Peyer's patch (tissue), 4 donors: ENCODE measurements at regions not wholly inside any gene's neighbourhood (a gene's known extent, or its start where the extent isn't known, plus 50 kb on each side); places are given as distances from the start of the nearest gene placed in this dataset.

Experiments
- DNase-seq, 3 donors: peaks; one replicate each; pipeline ENCODE4 v3.0.0-alpha.2; 2017 to 2019
- H3K27ac ChIP-seq, 4 donors: fragments of 200-600 bp; sonication (generic); one replicate each; pipeline ENCODE4 v1.5.1; 2016 to 2019
- H3K27me3 ChIP-seq, 2 donors: fragments of 200-600 bp; sonication (generic); one replicate each; pipeline ENCODE4 v1.5.1; 2019
- H3K36me3 ChIP-seq, 3 donors: fragments of 200-600 bp; sonication (generic); one replicate each; pipeline ENCODE4 v1.5.1; 2016 to 2019
- H3K4me1 ChIP-seq, 4 donors: fragments of 200-600 bp; sonication (generic); one replicate each; pipeline ENCODE4 v1.5.1; 2016 to 2019
- H3K4me3 ChIP-seq, 4 donors: fragments of 200-600 bp; sonication (generic); 1 replicate in 3 of 4; 2 replicates in 1 of 4; pipeline ENCODE4 v1.5.1; 2016 to 2019; ENCODE audit warnings: mild to moderate bottlenecking in 1 of 4
- H3K9me3 ChIP-seq, 4 donors: fragments of 200-600 bp; sonication (generic); one replicate each; pipeline ENCODE4 v1.5.1; 2016 to 2019; ENCODE audit warnings: mild to moderate bottlenecking in 1 of 4
- POLR2A ChIP-seq, 2 donors: fragments of 450-650 bp; IDR thresholded peaks; one replicate each; pipeline ENCODE4 v1.5.1; 2017; ENCODE audit warnings: antibody characterized with exemption in 2 of 2, mild to moderate bottlenecking in 2 of 2, moderate library complexity in 2 of 2
- TF ChIP-seq, protein P1 (sequence below), 6 experiments: fragments of 450-650 bp in 4 of 6; fragments of 200-600 bp in 2 of 6; sonication (generic) in 1 of 6; IDR thresholded peaks; one replicate each; pipeline ENCODE4 v1.5.1; 2017 to 2019; ENCODE audit warnings: antibody characterized with exemption in 6 of 6, mild to moderate bottlenecking in 3 of 6, moderate library complexity in 1 of 6

DNA sequence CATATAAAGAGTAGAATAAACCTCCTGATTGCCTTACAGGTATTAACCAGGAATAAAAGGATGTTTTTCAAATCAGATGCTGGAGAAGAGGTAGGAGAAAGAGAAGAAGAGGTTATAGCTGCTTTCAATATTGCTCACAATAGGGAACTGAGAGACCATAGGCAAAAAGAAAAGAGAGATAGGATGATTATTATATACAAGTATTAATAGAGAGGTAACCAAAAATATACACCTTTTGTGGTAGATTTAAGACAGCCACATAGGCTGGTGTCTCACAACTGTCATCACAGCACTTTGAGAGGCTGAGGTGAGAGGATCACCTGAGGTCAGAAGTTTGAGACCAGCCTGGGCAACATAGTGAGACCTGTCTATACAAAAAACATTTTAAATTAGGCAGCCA is 119.7 kb downstream of the PSMG1 start:
- TF ChIP-seq, protein P1, sequence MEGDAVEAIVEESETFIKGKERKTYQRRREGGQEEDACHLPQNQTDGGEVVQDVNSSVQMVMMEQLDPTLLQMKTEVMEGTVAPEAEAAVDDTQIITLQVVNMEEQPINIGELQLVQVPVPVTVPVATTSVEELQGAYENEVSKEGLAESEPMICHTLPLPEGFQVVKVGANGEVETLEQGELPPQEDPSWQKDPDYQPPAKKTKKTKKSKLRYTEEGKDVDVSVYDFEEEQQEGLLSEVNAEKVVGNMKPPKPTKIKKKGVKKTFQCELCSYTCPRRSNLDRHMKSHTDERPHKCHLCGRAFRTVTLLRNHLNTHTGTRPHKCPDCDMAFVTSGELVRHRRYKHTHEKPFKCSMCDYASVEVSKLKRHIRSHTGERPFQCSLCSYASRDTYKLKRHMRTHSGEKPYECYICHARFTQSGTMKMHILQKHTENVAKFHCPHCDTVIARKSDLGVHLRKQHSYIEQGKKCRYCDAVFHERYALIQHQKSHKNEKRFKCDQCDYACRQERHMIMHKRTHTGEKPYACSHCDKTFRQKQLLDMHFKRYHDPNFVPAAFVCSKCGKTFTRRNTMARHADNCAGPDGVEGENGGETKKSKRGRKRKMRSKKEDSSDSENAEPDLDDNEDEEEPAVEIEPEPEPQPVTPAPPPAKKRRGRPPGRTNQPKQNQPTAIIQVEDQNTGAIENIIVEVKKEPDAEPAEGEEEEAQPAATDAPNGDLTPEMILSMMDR (IDR thresholded peaks at IDR 0.05), result no peak
- no peak for TF ChIP-seq POLR2A (IDR thresholded peaks at IDR 0.05)
- no peak for DNase-seq
- Histone ChIP-seq H3K36me3 (no peaks in the 10 kb centered on the region), H3K4me3 (no peak overlapping the region), H3K27me3 (no peaks in the 10 kb centered on the region), H3K9me3 (no peaks in the 10 kb centered on the region), H3K27ac (no peak overlapping the region), H3K4me1 (no peaks in the 10 kb centered on the region)

DNA sequence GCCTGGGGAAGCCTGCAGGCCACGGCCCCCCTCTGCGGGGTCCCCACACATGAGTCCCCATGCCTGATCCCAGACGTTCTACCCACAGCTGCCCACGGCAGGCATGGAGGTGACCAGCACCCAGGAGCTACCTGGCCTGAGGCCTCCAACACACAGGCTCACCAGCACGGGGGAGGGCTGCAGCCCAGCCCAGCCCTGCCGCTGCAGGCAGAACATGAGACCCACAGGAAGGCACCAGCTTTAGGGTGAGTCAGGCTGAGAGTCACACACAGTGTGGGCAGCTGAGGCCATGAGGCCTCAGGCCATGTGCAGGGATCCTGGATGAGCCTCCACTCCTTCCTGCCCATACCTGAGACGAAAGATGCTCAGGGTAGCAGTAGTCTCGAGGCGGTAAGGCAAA is 121.1 kb downstream of the PSMG1 start:
- no peaks in the 10 kb centered on the region for H3K4me1 ChIP-seq
- no peaks in the 10 kb centered on the region for H3K9me3 ChIP-seq
- no peak overlapping the region for H3K27ac ChIP-seq
- no peak overlapping the region for H3K4me3 ChIP-seq
- TF ChIP-seq, protein P1 (IDR thresholded peaks at IDR 0.05), result no peak
- TF ChIP-seq POLR2A (IDR thresholded peaks at IDR 0.05), result no peak
- no peak for DNase-seq
- H3K27me3 ChIP-seq, result no peaks in the 10 kb centered on the region
- H3K36me3 ChIP-seq, result no peaks in the 10 kb centered on the region

DNA sequence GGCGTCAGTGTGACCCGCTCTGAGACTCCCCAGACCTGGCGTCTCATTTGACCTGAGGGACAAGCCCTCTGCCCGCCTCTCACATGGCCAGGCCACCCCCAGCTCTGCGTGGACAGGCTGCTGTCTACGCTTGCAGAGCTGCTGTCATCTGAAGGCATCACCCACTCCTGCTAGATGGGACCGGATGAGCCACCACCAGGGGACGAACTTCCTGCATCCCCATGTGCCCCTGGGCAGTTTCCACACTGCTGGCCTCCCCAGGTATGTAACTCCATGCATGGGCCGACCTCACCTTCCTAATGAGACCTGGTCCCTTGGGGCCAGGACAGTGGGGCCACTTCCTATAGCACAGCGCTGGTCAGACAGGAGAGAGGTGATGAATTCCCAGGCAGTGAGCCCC is 121.5 kb downstream of the PSMG1 start:
- Histone ChIP-seq H3K4me1 (no peaks in the 10 kb centered on the region), H3K27ac (no peak overlapping the region), H3K9me3 (no peaks in the 10 kb centered on the region), H3K4me3 (no peak overlapping the region), H3K36me3 (no peaks in the 10 kb centered on the region), H3K27me3 (no peaks in the 10 kb centered on the region)
- DNase-seq, result no peak
- no peak for TF ChIP-seq POLR2A (IDR thresholded peaks at IDR 0.05)
- TF ChIP-seq, protein P1 (IDR thresholded peaks at IDR 0.05), result no peak

DNA sequence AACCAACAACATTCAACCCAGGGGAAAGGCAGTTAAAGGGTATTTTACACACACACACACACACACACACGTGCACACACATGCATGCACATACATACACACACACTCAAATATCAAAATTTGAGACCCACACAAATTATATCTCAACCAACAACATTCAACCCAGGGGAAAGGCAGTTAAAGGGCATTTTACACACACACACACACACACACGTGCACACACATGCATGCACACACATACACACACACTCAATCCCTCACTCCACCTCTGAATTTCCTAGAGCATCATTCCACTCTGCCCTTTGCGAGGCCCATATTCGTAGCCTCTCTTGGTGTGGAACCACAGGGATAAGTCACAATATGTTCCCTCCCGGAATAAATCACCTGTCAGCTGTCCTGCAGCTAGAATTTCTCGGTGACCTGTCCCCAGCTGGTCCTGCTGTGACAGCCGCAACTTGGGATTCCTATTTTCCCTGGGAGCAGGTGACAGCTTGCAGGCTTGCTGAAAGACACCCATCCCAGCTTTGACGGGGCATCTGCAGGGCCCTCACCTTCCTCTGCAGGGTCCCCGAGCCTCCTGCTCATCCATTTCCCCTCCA is 122.7 kb downstream of the PSMG1 start:
- DNase-seq, result no peak
- no peak for TF ChIP-seq POLR2A (IDR thresholded peaks at IDR 0.05)
- TF ChIP-seq, protein P1 (IDR thresholded peaks at IDR 0.05), result no peak
- Histone ChIP-seq H3K27me3 (no peaks in the 10 kb centered on the region), H3K27ac (no peak overlapping the region), H3K9me3 (no peaks in the 10 kb centered on the region), H3K4me1 (no peaks in the 10 kb centered on the region), H3K36me3 (no peaks in the 10 kb centered on the region), H3K4me3 (no peak overlapping the region)

DNA sequence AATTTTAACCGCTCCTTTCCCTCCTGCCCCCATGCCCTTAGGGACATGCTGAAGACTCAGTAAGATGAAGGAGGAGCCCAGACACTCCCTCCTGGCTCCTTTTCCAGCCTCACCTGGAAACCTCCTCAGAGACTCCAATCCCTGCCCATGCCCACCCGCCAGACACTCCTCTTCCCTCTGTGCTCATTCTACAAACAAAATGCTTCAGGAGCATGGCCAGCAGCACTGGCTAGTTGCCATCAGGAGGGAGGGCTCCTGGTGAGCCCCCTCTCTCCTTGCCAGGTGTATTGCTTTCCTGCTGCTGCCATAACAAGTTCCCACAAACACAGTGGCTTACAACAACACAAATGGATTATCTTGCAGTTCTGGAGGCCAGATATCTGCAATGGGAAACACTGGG is 126.1 kb downstream of the PSMG1 start:
- H3K36me3 ChIP-seq, result no peaks in the 10 kb centered on the region
- TF ChIP-seq, protein P1 (IDR thresholded peaks at IDR 0.05), result no peak
- no peak for TF ChIP-seq POLR2A (IDR thresholded peaks at IDR 0.05)
- no peak for DNase-seq

DNA sequence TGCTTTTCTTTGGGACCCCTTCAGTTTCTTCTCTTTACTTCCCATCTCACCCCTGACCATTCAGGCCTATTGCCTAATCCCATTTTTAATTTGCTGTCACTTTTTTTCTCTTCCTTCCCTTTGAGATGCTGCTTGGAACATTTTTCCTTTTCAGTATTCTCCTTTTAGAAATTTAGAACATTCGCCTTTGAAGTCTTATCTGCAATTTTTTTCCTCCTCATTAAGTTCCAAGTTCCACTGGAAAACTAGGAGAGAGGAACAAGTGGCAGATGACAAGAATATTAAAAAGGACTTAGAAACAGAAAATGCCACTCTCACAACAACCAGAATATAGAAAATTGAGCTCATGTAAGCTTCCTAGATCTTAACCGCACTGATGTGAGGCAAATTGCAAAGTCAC is 126.6 kb downstream of the PSMG1 start:
- Histone ChIP-seq H3K4me3 (no peak overlapping the region), H3K27me3 (no peaks in the 10 kb centered on the region), H3K27ac (no peak overlapping the region), H3K9me3 (no peaks in the 10 kb centered on the region), H3K36me3 (no peaks in the 10 kb centered on the region), H3K4me1 (no peaks in the 10 kb centered on the region)
- DNase-seq, result no peak
- no peak for TF ChIP-seq POLR2A (IDR thresholded peaks at IDR 0.05)
- TF ChIP-seq, protein P1 (IDR thresholded peaks at IDR 0.05), result no peak

More for the DNA sequence above, 126.1 kb downstream of the PSMG1 start:
- Histone ChIP-seq H3K4me1 (no peaks in the 10 kb centered on the region), H3K9me3 (no peaks in the 10 kb centered on the region), H3K27ac (no peak overlapping the region), H3K4me3 (no peak overlapping the region), H3K27me3 (no peaks in the 10 kb centered on the region)
